ENCODE measurements at regions not wholly inside any gene's neighbourhood (a gene's known extent, or its start where the extent isn't known, plus 50 kb on each side); places are given as distances from the start of the nearest gene placed in this dataset.

DNA sequence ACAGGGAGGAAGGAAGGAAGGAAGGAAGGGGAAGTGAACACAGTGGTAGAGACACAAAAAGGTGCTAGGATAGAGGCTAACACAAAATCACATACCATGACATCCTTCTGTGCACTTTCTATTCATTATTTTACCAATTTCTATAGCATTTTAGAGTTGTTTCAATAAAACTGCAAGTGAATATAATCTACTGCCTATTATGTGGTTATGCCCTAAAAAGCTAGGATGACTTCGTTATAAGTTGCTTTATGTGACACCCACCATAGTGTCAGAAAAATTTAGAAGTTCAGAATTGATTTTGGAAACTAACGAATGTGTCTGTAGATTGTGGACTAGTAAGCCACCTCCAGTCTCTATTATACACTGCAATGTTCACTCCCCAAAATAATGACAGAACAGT, 59.4 kb upstream of the EDNRA start:
- Mint-ChIP-seq H3K4me1 (no peaks in the 10 kb centered on the region), H3K27me3 (no peaks in the 10 kb centered on the region), H3K9me3 (peaks cover 12% of the 10 kb centered on the region), H3K4me3 (no peak overlapping the region), H3K27ac (ENCODE audit: low read depth) (no peak overlapping the region), H3K36me3 (ENCODE audit: insufficient read depth) (no peaks in the 10 kb centered on the region)
- ATAC-seq (replicated peaks; ENCODE audit: extremely low read depth, poor library complexity, severe bottlenecking) (no peak), DNase-seq (ENCODE audit: low spot score in 2 of 2) (no peak)

DNA sequence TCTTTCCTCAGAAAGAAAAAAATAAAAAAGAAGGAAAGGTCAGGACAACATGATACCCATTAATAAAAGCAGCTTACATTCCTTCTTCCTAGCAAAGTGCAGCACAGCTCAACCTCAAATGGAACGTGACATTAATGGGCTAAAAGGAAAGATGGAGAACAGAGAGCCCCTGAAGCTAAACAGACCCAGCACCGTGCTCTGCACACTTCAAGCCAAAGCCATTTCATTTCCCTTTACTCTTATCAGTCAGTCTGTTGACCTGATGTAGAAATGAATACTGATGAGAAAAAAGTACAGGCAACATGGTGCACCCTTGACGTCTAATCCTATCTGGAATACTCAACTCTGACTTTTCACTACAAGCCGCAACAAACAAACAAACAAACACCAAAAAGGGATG, 57.7 kb upstream of the EDNRA start:
- Mint-ChIP-seq H3K4me3 (no peak overlapping the region), H3K27me3 (no peaks in the 10 kb centered on the region), H3K4me1 (no peaks in the 10 kb centered on the region), H3K9me3 (peaks cover 5% of the 10 kb centered on the region), H3K27ac (ENCODE audit: low read depth) (no peak overlapping the region), H3K36me3 (ENCODE audit: insufficient read depth) (no peaks in the 10 kb centered on the region)
- no peak for DNase-seq (ENCODE audit: low spot score in 2 of 2)
- no peak for ATAC-seq (replicated peaks; ENCODE audit: extremely low read depth, poor library complexity, severe bottlenecking)

DNA sequence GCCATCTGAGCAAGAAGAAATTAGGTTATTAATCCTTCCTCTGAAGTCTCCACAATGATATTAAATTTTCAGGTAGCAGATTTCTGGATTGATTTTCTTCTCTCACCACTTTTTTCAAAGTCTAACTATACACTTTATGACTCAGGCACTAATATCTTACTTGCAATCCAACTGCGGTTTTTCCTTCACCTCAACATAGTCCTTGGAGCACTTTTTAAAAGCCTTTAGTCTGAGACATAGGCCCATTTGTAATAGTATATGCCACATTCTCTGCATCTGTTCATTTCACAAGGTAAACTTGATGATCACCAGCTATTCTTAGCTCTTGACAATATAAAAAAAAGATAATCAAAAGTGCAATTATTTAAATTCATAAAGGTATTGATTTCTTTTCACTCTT, 55.9 kb upstream of the EDNRA start:
- ATAC-seq (replicated peaks; ENCODE audit: extremely low read depth, poor library complexity, severe bottlenecking): no peak

DNA sequence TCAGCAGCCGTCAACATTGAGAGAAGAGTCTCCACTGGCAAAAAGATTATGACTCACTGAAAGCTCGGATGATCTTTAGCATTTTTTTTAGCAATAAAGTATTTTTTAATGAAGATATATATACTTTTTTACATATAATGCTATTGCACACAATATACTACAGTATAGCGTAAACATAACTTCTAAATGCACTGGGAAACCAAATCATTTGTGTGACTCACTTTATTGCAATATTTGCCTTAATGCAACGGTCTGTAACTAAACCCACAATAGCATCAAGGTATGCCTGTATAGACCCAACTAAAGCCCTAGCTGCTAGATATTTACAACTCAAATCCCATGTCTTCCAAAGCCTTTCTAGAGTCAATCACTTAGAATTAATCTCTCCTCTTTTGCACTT, 52.3 kb upstream of the EDNRA start:
- ATAC-seq (replicated peaks; ENCODE audit: extremely low read depth, poor library complexity, severe bottlenecking) (no peak), DNase-seq (ENCODE audit: low spot score in 2 of 2) (no peak)
- H3K27me3 Mint-ChIP-seq: no peaks in the 10 kb centered on the region

More for the DNA sequence above, 55.9 kb upstream of the EDNRA start:
- Mint-ChIP-seq H3K27ac (ENCODE audit: low read depth) (no peak overlapping the region), H3K4me1 (no peaks in the 10 kb centered on the region), H3K4me3 (no peak overlapping the region), H3K9me3 (peaks cover 5% of the 10 kb centered on the region), H3K36me3 (ENCODE audit: insufficient read depth) (no peaks in the 10 kb centered on the region), H3K27me3 (no peaks in the 10 kb centered on the region)
- no peak for DNase-seq (ENCODE audit: low spot score in 2 of 2)

DNA sequence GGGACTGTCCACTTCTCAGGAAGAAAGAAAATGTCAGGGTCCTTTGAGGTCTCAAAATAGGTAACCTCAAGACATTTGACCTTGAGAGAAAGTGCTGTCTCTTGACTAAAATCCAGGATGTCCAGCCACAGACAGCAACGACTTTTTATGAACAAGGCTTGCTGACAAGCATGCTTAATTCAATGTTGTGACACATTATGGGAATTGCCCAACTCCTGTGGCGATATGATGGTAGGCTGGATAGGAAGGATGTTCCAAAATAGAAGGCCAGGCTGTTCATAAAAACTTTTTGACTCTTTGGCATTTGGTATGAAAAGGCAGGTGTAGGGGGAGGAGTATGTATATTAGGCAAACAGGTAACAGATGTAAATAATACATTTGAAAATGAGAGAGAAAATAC, 50.8 kb upstream of the EDNRA start:
- Mint-ChIP-seq H3K4me1 (no peaks in the 10 kb centered on the region), H3K9me3 (no peaks in the 10 kb centered on the region), H3K4me3 (no peak overlapping the region), H3K27ac (ENCODE audit: low read depth) (no peak overlapping the region), H3K27me3 (no peaks in the 10 kb centered on the region), H3K36me3 (ENCODE audit: insufficient read depth) (no peaks in the 10 kb centered on the region)
- ATAC-seq (replicated peaks; ENCODE audit: extremely low read depth, poor library complexity, severe bottlenecking) (no peak), DNase-seq (ENCODE audit: low spot score in 2 of 2) (no peak)

More for the DNA sequence above, 52.3 kb upstream of the EDNRA start:
- Mint-ChIP-seq H3K36me3 (ENCODE audit: insufficient read depth) (no peaks in the 10 kb centered on the region), H3K4me3 (no peak overlapping the region), H3K27ac (ENCODE audit: low read depth) (no peak overlapping the region), H3K9me3 (no peaks in the 10 kb centered on the region), H3K4me1 (no peaks in the 10 kb centered on the region)
